Stimulated activated CD8-positive, alpha-beta memory T cell treated with anti-CD3 and anti-CD28 coated beads, Interleukin-15, amount 100 ng/mL, for 1 hour (primary cell): ENCODE measurements at regions not wholly inside any gene's neighbourhood (a gene's known extent, or its start where the extent isn't known, plus 50 kb on each side); places are given as distances from the start of the nearest gene placed in this dataset.
"Not testable (repeated sequence)": the region's sequence is repeated elsewhere in the genome, so short reads cannot be mapped to it uniquely, and the experiment has no call there.

Experiments used
- DNase-seq: peaks from one replicate; pipeline ENCODE4 v3.0.0-alpha.2; 2020; ENCODE audit warnings: low read depth

GRCh38 chr9:106233116-106233515 is 538.8 kb downstream of the TMEM38B start:
- no peak for DNase-seq

- DNase-seq = not testable (repeated sequence)
Observed at GRCh38 chr9:106260908-106261307, 566.6 kb downstream of the TMEM38B start.

GRCh38 chr9:106277966-106278365 is 583.6 kb downstream of the TMEM38B start:
- DNase-seq = no peak

GRCh38 chr9:106283769-106284168 is 579.2 kb upstream of the ZNF462 start:
- no peak for DNase-seq

- DNase-seq = no peak
Observed at GRCh38 chr9:106284296-106284695, 578.7 kb upstream of the ZNF462 start.

- no peak for DNase-seq
Observed at GRCh38 chr9:106286249-106286648, 576.7 kb upstream of the ZNF462 start.

- DNase-seq = no peak
Observed at GRCh38 chr9:106287091-106287631, 575.8 kb upstream of the ZNF462 start.

GRCh38 chr9:106287731-106288130 is 575.2 kb upstream of the ZNF462 start:
- no peak for DNase-seq

- no peak for DNase-seq
Observed at GRCh38 chr9:106288689-106289088, 574.3 kb upstream of the ZNF462 start.

GRCh38 chr9:106291786-106292185 is 571.2 kb upstream of the ZNF462 start:
- DNase-seq = no peak

- DNase-seq = no peak
Observed at GRCh38 chr9:106296426-106296825, 566.5 kb upstream of the ZNF462 start.

GRCh38 chr9:106298997-106299396 is 564.0 kb upstream of the ZNF462 start:
- no peak for DNase-seq

GRCh38 chr9:106304401-106304920 is 558.5 kb upstream of the ZNF462 start:
- DNase-seq = no peak

- DNase-seq = no peak
Observed at GRCh38 chr9:106305428-106306133, 557.4 kb upstream of the ZNF462 start.

GRCh38 chr9:106307670-106308069 is 555.3 kb upstream of the ZNF462 start:
- no peak for DNase-seq

- DNase-seq = no peak
Observed at GRCh38 chr9:106309925-106310324, 553.0 kb upstream of the ZNF462 start.

- DNase-seq = no peak
Observed at GRCh38 chr9:106310782-106311181, 552.2 kb upstream of the ZNF462 start.

GRCh38 chr9:106312906-106313305 is 550.1 kb upstream of the ZNF462 start:
- no peak for DNase-seq

- DNase-seq = no peak
Observed at GRCh38 chr9:106314476-106314875, 548.5 kb upstream of the ZNF462 start.

GRCh38 chr9:106321394-106322180 is 541.4 kb upstream of the ZNF462 start:
- DNase-seq = no peak

GRCh38 chr9:106322706-106323245 is 540.2 kb upstream of the ZNF462 start:
- DNase-seq = no peak

- no peak for DNase-seq
Observed at GRCh38 chr9:106324053-106324585, 538.8 kb upstream of the ZNF462 start.
